ENCODE measurements at regions not wholly inside any gene's neighbourhood (a gene's known extent, or its start where the extent isn't known, plus 50 kb on each side); places are given as distances from the start of the nearest gene placed in this dataset.
A peak's percentile ranks its signal among the peaks of the same experiment; 100 is the strongest.

GRCh38 chr9:13971966-13972655 lies 341.8 kb downstream of the NFIB start:
- CTCF ChIA-PET, result interaction anchor here (0.5 kb wide), 1 partner anchor 155 kb away, joined by 3 read pairs; no protein-coding TSS in a partner anchor
- TF ChIP-seq BCL6B (tag by site-specific recombination; IDR thresholded peaks at IDR 0.05) (no peak), AEBP2 (tag by site-specific recombination; IDR thresholded peaks at IDR 0.05; ENCODE audit: borderline replicate concordance) (no peak), ZIC2 (tag by site-specific recombination; IDR thresholded peaks at IDR 0.05) (no peak), ZNF214 (tag by site-specific recombination; IDR thresholded peaks at IDR 0.05; ENCODE audit: borderline replicate concordance) (no peak), TRIM28 (IDR thresholded peaks at IDR 0.05; ENCODE audit: borderline replicate concordance, low read length) (peak; percentile 27; the same call in 1 of the 2 replicates), ZFP69B (tag by site-specific recombination; IDR thresholded peaks at IDR 0.05) (no peak)
- TF ChIP-seq, protein P1, sequence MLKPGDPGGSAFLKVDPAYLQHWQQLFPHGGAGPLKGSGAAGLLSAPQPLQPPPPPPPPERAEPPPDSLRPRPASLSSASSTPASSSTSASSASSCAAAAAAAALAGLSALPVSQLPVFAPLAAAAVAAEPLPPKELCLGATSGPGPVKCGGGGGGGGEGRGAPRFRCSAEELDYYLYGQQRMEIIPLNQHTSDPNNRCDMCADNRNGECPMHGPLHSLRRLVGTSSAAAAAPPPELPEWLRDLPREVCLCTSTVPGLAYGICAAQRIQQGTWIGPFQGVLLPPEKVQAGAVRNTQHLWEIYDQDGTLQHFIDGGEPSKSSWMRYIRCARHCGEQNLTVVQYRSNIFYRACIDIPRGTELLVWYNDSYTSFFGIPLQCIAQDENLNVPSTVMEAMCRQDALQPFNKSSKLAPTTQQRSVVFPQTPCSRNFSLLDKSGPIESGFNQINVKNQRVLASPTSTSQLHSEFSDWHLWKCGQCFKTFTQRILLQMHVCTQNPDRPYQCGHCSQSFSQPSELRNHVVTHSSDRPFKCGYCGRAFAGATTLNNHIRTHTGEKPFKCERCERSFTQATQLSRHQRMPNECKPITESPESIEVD (tag by site-specific recombination; IDR thresholded peaks at IDR 0.05), result peak; percentile 43; the same call in 1 of the 2 replicates
- TF ChIP-seq, protein P2, sequence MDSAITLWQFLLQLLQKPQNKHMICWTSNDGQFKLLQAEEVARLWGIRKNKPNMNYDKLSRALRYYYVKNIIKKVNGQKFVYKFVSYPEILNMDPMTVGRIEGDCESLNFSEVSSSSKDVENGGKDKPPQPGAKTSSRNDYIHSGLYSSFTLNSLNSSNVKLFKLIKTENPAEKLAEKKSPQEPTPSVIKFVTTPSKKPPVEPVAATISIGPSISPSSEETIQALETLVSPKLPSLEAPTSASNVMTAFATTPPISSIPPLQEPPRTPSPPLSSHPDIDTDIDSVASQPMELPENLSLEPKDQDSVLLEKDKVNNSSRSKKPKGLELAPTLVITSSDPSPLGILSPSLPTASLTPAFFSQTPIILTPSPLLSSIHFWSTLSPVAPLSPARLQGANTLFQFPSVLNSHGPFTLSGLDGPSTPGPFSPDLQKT (IDR thresholded peaks at IDR 0.05; ENCODE audit: borderline replicate concordance, low read depth, low read length), result no peak
- TF ChIP-seq, protein P3, sequence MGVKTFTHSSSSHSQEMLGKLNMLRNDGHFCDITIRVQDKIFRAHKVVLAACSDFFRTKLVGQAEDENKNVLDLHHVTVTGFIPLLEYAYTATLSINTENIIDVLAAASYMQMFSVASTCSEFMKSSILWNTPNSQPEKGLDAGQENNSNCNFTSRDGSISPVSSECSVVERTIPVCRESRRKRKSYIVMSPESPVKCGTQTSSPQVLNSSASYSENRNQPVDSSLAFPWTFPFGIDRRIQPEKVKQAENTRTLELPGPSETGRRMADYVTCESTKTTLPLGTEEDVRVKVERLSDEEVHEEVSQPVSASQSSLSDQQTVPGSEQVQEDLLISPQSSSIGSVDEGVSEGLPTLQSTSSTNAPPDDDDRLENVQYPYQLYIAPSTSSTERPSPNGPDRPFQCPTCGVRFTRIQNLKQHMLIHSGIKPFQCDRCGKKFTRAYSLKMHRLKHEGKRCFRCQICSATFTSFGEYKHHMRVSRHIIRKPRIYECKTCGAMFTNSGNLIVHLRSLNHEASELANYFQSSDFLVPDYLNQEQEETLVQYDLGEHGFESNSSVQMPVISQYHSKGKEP (tag by site-specific recombination; IDR thresholded peaks at IDR 0.05), result peak; percentile 32; the same call in 1 of the 2 replicates
- Histone ChIP-seq H3K27ac (ENCODE audit: extremely low read depth, low read depth, low read length) (peak overlapping the region; percentile 20; the same call in 1 of the 2 replicates), H3K9me3 (ENCODE audit: control insufficient read depth, insufficient read depth, low read depth, low read length) (no peaks in the 10 kb centered on the region), H3K4me1 (ENCODE audit: control insufficient read depth, insufficient read depth, low read length) (peaks cover 17% of the 10 kb centered on the region), H3K4me3 (ENCODE audit: low read depth, low read length) (no peak overlapping the region), H3K36me3 (ENCODE audit: control insufficient read depth in 2 of 2, insufficient read depth in 1 of 2, low read length in 2 of 2) (no peaks in the 10 kb centered on the region)
- POLR2A ChIA-PET, result no interaction called here

DNA sequence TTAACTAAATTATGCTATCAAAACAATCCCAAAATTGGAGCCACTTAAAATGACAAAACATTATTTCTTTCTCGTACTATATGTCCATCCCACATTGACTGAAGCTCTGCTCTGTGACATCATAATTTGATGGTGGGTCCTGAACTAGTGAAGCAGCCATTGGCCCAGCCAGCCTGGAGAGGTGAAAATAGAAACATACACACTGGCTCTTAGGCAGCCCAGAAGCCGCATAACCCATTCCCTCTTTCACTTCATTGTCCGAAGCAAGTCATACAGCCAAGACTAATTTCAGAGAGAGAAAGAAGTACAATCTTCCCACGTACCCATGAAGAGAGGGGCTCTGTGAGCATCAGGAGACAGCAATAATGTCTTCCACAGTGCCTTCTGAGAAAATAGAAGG lies 342.5 kb downstream of the NFIB start:
- Histone ChIP-seq H3K9me3 (ENCODE audit: control insufficient read depth, insufficient read depth, low read depth, low read length) (no peaks in the 10 kb centered on the region), H3K27ac (ENCODE audit: extremely low read depth, low read depth, low read length) (no peak overlapping the region), H3K4me1 (ENCODE audit: control insufficient read depth, insufficient read depth, low read length) (peaks cover 19% of the 10 kb centered on the region), H3K4me3 (ENCODE audit: low read depth, low read length) (no peak overlapping the region), H3K36me3 (ENCODE audit: control insufficient read depth in 2 of 2, insufficient read depth in 1 of 2, low read length in 2 of 2) (no peaks in the 10 kb centered on the region)
- POLR2A ChIA-PET, result no interaction called here
- CTCF ChIA-PET, result interaction anchor here (0.5 kb wide), 1 partner anchor 156 kb away, joined by 3 read pairs; no protein-coding TSS in a partner anchor
- TF ChIP-seq WT1 (tag by site-specific recombination; IDR thresholded peaks at IDR 0.05) (no peak), ZNF292 (tag by site-specific recombination; IDR thresholded peaks at IDR 0.05; ENCODE audit: borderline replicate concordance, low read depth) (no peak)

GRCh38 chr9:13970426-13970825 lies 343.5 kb downstream of the NFIB start:
- H3K36me3 ChIP-seq (ENCODE audit: control insufficient read depth in 2 of 2, insufficient read depth in 1 of 2, low read length in 2 of 2), result no peaks in the 10 kb centered on the region
- peaks cover 17% of the 10 kb centered on the region for H3K4me1 ChIP-seq (ENCODE audit: control insufficient read depth, insufficient read depth, low read length)
- ChIA-PET POLR2A (no interaction called here), CTCF (interaction anchor here (0.6 kb wide), 1 partner anchor 66 kb away, joined by 3 read pairs; no protein-coding TSS in a partner anchor)
- no peaks in the 10 kb centered on the region for H3K9me3 ChIP-seq (ENCODE audit: control insufficient read depth, insufficient read depth, low read depth, low read length)
- no peak overlapping the region for H3K4me3 ChIP-seq (ENCODE audit: low read depth, low read length)
- H3K27ac ChIP-seq (ENCODE audit: extremely low read depth, low read depth, low read length), result no peak overlapping the region; the same call in 1 of the 2 replicates
- TF ChIP-seq ZNF146 (tag by site-specific recombination; IDR thresholded peaks at IDR 0.05), result no peak
- no peak for TF ChIP-seq ZNF174 (tag by site-specific recombination; IDR thresholded peaks at IDR 0.05)
- no peak for TF ChIP-seq ZNF350 (tag by site-specific recombination; IDR thresholded peaks at IDR 0.05)
- no peak for TF ChIP-seq ZSCAN23 (tag by site-specific recombination; IDR thresholded peaks at IDR 0.05)
- no peak for TF ChIP-seq OSR2 (tag by site-specific recombination; IDR thresholded peaks at IDR 0.05)
- TF ChIP-seq KLF1 (tag by site-specific recombination; IDR thresholded peaks at IDR 0.05), result no peak
- no peak for TF ChIP-seq WT1 (tag by site-specific recombination; IDR thresholded peaks at IDR 0.05)
- no peak for TF ChIP-seq ZNF777 (tag by site-specific recombination; IDR thresholded peaks at IDR 0.05; ENCODE audit: borderline replicate concordance)
- no peak for TF ChIP-seq ZBTB7A (tag by site-specific recombination; IDR thresholded peaks at IDR 0.05; ENCODE audit: low read depth)
- no peak for TF ChIP-seq ZNF140 (tag by site-specific recombination; IDR thresholded peaks at IDR 0.05)
- TF ChIP-seq HOXA7 (CRISPR knock-in tag; IDR thresholded peaks at IDR 0.05; ENCODE audit: borderline replicate concordance), result no peak
- TF ChIP-seq ZNF677 (tag by site-specific recombination; IDR thresholded peaks at IDR 0.05), result no peak
- TF ChIP-seq ZNF521 (tag by site-specific recombination; IDR thresholded peaks at IDR 0.05), result no peak
- TF ChIP-seq ZNF433 (tag by site-specific recombination; IDR thresholded peaks at IDR 0.05; ENCODE audit: low read depth), result no peak

All from HEK293 (cell line).